ENCODE measurements at regions not wholly inside any gene's neighbourhood (a gene's known extent, or its start where the extent isn't known, plus 50 kb on each side); places are given as distances from the start of the nearest gene placed in this dataset.

DNA sequence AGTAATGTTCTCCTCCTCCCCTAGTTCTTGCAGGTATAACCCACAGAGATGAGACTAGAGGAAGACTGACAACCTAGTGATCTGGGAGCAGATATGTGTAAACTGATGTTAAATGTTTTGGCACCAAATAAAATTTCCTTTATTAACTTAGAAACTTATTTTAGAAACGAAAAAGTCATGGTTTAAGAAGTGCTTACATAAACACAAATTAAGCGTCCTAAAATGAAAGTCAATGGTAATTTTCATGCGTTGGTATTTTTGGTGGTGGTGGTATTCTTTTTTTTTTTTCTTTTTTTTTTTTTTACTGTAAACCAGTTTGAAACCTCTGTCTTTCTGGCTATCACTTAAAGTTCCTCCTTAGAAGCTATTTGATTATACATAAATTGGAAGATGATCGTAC is 1438.1 kb upstream of the TENM3 start:
- DNase-seq, result no peak

DNA sequence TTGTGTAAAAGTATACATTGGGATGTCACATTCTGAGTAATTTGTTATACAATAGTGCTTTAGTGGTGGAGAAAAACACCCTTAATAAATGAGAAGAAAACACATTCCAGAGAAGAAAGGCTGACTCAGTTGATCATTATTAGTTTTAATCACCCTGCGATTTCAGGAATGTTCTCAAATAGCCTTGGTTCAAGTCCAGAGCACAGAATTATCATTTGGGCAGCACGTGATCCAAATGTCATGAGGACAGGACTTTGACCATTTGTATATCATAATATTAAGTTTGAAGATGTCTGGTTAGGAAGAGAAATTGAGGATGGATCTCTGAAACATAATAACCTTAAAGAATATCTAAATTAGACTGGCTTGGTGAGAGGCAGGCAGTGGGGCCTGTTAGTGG is 1434.3 kb upstream of the TENM3 start:
- DNase-seq, result no peak

DNA sequence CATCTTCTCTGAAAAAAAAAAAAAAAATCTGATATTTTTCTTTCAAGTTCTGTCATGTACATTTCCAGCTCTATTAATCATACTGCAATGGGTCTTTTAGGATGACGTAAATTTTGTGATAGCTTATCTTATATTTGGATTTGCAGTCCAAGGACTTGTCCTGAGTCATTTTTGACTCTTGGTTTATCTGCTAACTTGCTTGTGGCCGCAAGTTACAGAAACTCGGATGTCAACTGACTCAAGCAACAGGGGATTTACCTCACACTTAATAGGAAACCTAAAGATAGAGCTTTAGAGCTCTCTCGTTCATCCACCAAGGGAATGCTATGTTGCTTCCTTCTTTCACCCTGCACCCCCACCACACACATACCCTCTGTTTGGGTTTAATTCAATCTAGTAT is 1433.8 kb upstream of the TENM3 start:
- DNase-seq, result no peak

DNA sequence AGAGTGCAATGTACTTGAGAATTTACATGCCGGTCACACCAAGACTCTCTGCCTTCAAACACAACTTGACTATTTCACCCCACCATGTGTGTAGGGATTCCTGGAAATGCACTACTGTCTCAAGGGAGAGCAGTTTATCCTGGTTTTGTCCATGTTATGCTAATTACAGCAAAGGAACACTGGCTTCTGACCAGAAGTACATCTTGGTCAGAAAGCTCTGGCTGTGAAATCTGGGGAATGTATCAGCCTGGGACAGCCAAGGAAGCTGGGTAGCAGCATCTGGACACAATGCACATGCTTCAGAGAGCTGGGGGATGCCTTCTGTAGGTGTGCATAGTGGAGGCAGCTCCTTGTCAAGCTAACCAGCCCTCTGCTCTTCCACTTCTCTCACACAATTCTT is 1432.6 kb upstream of the TENM3 start:
- no peak for DNase-seq

DNA sequence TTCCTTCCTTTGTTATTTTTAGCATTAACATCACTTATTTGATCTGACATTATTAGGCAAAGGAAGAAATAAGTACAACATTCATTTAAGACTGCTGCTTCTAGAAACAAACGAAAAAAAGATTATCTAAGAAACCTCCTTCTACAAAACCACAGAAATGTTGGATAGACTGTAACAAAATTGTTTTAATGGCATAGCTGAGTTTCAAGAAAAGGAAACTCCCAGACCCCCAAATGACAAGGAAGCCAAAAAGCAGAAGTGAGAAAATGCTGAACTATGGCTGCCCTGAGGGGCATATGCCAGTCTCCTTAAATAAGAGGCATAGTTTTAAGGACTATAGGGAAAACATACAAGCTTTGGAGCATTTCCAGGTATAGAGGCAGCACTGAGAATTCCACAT is 1431.6 kb upstream of the TENM3 start:
- DNase-seq, result no peak

DNA sequence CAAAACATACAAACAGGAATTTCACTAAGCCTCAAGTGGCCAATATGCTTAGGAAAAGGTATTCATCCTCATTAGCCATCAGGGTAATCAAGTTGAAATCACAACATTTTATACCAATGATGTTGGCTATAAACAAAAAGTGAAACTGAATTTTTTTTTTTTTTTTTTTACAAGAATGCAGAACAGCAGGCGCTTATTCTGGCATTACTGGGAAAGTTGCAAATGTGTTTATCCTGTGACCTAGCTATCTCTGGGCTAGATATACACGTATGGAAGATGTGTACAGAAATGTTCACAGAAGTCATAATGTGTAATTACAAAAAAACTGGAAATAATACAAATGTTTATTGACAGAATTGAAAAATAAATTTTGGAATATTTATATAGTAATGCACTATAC is 1430.4 kb upstream of the TENM3 start:
- no peak for DNase-seq

DNA sequence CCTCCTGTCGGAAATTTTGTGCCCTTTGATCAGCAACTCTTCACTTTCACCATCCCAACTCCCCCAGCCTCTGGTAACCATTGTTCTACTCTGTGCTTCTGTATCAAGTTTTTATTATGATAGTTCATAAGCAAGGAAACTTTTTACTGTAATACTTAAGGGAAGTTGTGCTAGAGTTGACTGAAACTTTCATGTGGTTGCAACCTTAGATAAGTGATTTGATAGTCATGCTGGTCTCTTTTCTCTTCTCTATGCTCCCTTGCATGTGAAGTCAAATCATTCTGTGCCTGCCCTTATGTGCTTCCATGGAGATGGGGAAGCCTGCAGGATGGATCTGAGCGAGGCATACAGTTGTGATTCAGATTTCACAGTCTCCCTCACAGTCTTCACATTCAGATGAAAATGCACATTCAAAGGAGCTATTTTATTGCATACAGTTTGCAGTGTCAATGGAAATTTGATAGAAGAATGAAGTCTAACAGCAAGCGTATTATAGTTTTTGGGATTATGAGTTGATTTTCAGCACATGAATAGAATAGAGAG is 1428.3 kb upstream of the TENM3 start:
- DNase-seq, result no peak

DNA sequence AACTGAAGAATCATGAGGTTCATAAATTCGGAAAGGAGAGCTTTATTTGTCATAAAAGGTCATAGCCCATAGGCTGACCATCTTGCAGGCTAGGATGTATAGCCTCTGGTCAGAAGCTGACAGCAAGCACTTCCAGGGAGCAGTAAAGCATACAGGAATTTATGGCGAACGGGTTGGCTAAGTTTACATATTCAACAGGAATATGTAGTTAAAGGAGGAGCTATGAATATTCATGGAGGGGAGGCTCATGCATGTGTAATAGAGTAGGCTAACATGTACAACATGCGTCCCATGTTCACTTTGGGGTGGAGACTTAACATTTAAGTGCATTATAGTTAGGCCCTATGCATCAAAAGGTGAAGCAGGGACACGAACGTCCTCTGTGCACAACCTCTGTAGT is 1425.7 kb upstream of the TENM3 start:
- no peak for DNase-seq

DNA sequence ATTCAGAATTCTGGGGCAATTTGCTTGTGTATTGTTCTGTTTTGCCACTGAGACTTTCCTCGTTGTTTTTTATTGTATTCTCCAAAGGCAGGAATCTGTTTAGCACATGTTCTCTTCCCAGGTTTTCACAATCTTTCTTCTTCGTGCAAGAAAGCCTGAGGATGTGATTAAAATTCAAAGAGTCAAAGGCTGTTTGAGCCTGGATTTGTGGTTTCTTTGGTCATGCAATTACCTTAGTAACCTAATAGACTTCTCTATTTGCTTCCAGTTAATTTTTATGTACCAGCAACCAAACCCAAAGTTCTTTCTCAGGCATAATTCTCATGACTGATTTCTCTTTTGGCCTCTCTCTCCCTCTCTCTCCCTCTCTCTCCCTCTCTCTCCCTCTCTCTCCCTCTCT is 1420.1 kb upstream of the TENM3 start:
- DNase-seq, result no peak

DNA sequence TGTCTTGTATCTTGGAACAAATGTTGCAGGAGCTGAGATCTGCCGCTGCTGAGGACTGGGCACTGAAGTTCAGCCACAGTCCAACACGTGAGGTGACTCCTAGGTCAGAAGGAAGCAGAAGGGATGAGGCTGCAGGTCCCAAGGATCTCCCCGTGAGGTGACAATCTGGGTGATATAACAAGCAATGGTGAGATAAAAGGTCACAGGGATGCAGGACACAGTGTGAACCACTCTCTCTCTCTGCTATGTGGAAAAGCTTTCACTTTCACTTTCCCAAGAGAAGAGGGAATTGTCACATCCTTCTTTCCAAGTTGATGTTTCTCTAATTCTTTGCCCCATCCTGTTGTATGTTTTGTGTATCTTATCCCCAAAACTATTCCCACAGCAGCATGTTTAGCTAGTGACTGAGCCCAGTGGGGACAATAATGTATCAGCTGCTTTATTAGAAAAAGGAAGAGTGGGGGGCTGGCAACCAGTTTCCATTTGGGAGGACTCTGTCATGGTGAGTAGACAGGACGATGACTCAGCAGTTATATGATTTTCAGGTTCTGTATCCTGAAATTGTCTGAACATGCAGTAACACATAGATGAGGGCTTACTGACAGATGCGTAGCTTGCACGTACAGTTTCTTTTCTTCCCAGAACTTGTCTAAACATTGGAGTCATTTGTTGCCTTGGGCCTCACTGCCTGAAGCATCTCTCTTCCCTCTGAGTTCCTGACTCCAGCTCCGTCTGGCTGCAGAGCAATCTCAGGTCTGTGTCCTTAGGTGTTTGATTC is 1415.8 kb upstream of the TENM3 start:
- no peak for DNase-seq

DNA sequence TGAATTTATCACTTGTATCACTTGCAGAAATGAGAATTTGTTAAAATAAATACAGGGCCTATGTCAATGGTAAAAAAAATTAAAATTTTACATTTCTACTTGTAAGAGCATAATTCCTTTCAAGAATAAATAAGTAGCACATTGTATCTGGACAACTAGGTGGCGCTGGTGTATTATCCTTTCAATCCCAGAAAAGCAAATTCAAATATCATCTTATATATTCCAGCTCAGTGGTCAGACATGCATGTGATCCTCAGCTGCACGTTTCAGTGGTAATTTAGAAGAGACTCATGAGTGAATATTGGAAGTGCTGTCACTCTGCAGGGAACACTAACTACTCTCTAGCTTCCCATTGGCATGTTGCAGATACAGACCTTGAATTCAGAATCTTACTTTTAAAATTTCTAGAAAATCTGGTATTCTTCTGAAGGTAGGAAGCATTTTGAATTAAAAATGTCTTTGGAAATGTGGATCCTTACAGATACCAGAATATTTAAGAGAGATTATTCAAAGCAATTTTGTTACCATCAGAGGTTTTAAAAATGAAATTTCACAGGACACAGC is 1414.7 kb upstream of the TENM3 start:
- no peak for DNase-seq

DNA sequence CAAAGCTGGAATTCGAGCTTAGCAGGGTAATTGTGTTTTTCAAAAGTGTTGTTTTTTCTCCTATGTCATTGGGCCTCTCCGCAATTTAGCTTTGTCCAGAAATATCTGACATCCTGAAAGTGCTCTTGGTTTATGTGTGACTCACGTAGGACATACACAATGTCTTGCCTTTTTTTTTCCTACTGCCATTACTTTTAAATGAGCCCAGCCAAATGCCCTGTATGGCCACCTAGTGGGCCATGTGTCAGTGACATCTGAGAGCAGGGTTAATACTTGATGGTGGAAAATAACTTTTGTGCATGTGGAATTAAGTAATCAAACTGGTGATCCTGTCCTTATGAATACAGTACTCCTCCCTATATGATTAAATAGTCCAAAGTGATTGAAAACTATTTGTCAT is 1411.1 kb upstream of the TENM3 start:
- no peak for DNase-seq

DNA sequence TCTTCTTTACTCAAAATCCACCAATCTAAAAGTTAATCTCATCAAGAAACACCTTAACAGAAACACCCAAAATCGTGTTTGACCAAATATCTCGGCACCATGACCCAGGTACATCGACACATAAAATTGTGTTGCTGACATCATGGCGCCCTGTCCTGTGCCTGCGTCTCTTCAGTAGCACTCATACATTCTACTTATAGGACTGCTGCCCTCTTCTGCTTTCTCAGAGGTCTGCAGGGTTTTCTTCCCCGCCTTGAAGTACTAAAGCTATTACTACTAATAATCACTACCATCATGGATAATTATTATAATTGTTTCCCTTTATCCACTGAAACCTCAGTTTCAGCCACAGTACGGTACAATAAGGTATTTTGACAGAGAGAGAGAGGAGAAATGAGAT is 1403.1 kb upstream of the TENM3 start:
- DNase-seq, result no peak

DNA sequence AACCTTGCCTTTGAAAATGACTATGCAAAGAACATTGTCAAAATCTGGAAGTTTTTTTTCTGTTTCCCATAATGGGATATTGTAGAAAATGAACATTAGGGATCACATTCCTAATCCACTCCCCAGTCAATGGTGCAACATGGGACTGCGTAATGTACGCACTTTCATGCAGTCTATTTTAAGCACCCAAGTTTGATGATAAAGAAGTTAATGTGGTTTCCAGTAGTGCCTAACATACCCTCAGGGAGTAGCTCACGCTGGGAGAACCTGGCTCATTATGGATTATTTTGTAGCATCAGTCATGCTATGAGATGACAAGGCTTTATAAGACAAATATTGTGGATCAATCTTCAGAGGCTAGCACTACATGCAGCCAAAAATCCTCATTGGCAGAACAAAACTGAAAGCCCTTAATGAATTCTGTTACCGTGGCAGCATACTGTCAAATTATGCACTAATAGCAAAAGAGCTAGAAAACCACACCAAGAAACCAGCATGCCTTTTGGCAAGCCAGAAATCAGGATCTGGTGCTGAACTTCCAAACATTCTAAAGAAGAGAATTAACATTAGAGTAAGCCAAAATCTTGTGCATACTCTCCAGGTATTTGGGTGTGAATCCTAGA is 1392.8 kb upstream of the TENM3 start:
- DNase-seq, result no peak

DNA sequence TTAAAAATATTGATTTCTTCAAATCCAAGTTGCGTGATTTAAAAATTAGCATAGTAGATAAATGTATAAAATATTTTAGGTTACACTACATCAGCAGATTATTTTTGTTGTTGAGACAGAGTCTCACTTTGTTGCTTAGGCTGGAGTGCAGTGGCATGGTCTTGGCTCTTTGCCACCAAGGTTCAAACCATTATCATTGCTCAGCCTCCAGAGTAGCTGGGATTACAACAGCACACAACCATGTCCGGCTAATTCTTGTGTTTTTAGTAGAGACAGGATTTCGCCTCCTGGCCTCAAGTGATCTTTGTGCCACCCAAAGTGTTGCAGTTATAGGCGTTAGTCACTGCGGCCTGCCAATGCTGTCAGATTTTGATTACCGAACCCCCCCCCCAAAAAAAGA is 1390.5 kb upstream of the TENM3 start:
- DNase-seq, result no peak

DNA sequence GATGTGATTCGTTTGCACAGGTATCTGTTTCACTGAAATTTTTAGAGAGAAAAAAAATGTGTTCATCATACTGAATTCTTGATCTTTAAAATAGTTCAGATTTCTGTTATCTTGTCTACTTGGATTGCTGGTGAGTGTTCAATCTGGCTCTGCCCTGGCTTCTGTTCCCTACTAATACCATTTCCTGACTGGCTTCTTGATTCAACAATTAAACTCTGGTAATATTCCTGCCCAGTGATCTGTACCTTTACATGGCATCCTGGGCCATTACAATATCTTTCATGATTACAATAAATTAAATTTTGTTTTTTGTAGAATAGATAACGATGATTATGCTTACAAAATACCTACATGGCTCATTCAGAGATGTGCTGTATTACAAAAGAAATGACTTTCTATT is 1388.0 kb upstream of the TENM3 start:
- no peak for DNase-seq

DNA sequence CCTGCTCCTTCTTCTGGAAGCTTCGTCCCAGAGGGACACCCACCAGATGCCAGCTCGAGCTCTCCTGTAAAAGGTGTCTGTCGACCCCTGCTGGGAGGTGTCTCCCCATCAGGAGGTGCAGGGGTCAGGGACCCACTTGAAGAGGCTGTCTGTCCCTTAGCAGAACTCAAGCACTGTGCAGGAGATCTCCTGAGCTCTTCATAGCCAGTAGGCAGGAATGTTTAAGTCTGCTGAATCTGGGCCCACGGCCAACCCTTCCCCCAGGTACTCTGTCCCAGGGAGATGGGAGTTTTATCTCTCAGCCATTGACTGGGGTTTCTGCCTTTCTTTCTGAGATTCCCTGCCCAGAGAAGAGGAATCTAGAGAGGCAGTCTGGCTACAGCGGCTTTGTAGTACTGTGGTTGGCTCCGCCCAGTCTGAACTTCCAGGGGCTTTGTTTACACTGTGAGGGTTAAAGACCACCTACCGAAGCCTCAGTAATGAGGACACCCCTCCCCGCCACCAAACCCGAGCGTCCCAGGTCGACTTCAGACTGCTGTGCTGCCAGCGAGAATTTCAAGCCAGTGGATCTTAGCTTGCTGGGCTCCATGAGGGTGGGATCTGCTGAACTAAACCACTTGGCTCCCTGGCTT is 1383.0 kb upstream of the TENM3 start:
- no peak for DNase-seq

DNA sequence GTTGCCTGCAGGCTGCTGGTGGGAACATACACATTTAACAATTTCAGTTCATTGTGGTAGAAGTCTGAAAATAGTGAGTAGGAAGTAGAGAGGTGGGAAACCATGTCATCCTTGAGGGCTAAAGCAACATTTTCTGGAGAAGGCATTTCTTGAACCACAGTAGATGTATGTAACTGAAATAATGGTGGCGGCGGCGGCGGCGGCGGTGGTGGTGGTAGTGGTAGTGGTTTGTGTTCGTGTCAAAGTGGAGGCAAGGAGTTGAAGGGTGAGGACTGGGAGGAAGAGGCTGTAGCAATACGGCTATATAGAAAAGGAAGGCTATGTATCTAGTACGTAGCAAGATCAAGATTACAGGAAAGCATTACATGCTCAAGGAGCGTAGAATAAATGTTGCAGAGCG is 1381.6 kb upstream of the TENM3 start:
- DNase-seq, result no peak

DNA sequence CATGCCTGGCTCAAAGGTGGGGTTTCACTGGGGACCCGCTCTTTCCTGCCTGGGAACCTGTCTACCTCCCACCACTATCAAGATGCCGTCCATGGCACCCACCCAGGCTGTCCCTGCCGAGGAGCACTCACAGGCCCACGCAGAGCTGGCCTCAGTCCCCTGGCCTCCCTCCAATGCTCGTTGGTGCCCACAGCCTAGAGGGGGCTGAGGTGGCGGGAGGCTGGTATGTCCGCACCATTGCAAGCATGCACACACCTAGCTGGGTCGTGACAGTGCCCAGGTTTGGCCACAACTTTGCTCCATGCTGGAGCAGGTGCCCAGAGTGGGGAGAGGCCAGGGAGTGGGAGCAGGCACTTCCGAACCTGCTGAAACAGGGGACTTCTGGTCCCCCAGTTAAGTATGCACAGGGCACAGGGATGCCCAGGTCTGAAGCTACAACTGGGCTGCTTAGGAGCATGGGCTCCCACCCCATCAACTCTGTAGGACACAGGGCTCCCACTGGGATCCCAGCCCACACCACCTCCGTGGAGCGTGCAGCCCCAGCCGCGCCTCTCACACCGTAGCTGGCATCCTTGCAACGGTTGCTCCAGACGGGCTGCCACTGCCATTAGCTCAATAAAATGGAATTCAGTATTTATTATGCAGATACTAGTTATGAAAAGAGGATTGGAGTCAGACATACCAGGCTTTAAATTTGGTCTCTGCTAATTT is 1376.1 kb upstream of the TENM3 start:
- no peak for DNase-seq

DNA sequence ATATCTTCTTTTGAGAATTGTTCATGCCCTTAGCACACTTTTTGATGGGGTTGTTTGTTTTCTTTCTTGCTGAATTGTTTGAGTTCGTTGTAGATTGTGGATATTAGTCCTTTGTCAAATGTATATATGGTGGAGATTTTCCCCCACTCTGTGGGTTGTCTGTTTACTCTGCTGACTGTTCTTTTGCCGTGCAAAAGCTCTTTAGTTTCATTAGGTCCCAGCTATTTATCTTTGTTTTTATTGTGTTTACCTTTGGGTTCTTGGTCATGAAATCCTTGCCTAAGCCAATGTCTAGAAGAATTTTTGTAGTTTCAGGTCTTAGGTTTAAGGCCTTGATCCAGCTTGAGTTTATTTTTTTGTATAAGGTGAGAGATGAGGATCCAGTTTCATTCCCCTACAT is 1372.6 kb upstream of the TENM3 start:
- no peak for DNase-seq

DNA sequence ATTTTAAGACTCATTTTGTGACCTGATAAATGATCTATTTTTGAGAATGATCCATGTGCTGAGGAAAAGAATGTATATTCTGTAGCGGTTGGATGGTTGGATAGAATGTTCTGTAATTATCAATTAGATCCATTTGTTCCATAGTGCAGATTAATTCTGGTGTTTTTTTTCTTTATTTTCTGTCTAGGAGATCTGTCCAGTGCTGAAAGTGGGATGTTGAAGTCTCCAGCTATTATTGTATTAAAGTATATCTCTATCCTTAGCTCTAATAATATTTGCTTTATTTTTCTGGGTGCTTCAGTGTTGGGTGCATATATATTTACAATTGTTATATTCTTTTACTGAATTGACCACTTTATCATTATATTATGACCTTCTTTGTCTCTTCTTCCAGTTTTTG is 1344.9 kb upstream of the TENM3 start:
- DNase-seq, result no peak

DNA sequence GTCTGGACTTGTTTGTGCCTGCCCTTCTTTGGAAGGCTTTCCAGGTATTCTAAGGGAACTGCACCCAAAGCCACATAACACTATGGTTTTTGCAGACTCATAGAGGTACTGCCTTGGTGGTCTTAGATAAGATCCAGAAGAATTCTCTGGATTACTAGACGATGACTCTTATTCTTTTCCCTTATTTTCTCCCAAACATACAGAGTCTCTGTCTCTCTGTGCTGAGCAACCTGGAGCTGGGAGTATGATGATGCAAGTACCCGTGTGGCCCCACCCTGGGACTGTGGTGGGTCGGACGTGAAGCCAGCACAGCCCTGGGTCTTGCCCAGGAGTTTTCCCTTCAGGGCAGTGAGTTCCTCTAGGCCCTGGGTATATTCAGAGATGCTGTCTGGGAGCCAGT is 1342.4 kb upstream of the TENM3 start:
- no peak for DNase-seq

DNA sequence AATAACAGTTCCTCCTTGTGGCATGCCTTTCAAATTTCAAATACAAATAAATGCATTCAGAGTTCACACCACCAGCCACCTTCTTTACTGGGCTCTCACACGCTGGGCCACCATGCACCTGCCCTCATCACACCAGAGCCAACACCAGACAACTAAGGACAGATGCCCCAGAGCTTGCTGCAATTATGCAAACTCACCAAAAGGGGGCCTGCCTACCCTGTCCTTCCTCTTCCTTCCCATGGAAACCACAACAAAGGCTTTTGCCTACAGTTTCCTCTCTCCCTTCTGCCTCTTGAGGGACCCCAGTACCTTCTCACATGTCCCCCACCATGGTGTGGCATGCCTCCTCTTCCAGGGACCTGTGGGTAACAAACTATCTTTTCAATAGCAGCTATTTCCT is 1333.9 kb upstream of the TENM3 start:
- no peak for DNase-seq
